K562 (cell line): ENCODE measurements at regions not wholly inside any gene's neighbourhood (a gene's known extent, or its start where the extent isn't known, plus 50 kb on each side); places are given as distances from the start of the nearest gene placed in this dataset.

Experiments
- ATAC-seq: fragments of 200-7000 bp; cut with Tn5 transposase; 3 replicates; pipeline ENCODE4 v1.9.1; 2020; ENCODE audit warnings: moderate library complexity
- BruUV-seq: library from RNA; stranded (reverse); fragments of 400-500 nt; replicated peaks from 2 replicates; lab custom pipeline; 2021; lab: Mats Ljungman, UMichigan
- CTCF ChIA-PET: fragments of 300-600 bp; formaldehyde crosslinking; extraction: SDS; loops from one replicate; lab custom pipeline; 2021; ENCODE audit warnings: low intra/inter-chr PET ratio; lab: Yijun Ruan, JAX
- POLR2A ChIA-PET: fragments of 300-600, 350-650 bp; sonication (Branson Sonifier 250); formaldehyde crosslinking; extraction: SDS; loops from one replicate; lab custom pipeline; 2021; ENCODE audit warnings: antibody characterized with exemption, inconsistent platforms; lab: Yijun Ruan, JAX
- DNase-seq, 4 experiments: peaks; one replicate each; pipeline versions ENCODE4 v3.0.0 to v3.0.0-alpha.2; 2011 to 2018; ENCODE audit warnings: low spot score in 3 of 4, mixed read lengths in 3 of 4; ENCODE audit errors: extremely low read depth in 1 of 4
- FAIRE-seq: peaks from 2 replicates; lab custom pipeline; 2011; peaks lifted over from hg19 to GRCh38; lab: Jason Lieb, UNC
- H2AFZ ChIP-seq: 2 replicates; pipeline ENCODE4 v1.6.0; 2011; ENCODE audit warnings: low read depth, low read length, control low read depth, inconsistent platforms
- H3K27ac ChIP-seq: fragments of 200-600 bp; 3 replicates; pipeline ENCODE4 v1.8.0; 2011; ENCODE audit warnings: low read depth, mild to moderate bottlenecking, control low read depth, inconsistent platforms, low read length, moderate library complexity, mixed read lengths; ENCODE audit errors: extremely low read depth
- H3K27me3 ChIP-seq, 2 experiments: fragments of 300-600 bp in 1 of 2; 2 replicates in 1 of 2; 3 replicates in 1 of 2; pipeline versions ENCODE4 v1.6.0 to v1.8.0; 2011; ENCODE audit warnings: inconsistent platforms in 2 of 2, low read length in 2 of 2, mild to moderate bottlenecking in 1 of 2, mixed read lengths in 1 of 2, moderate library complexity in 1 of 2; ENCODE audit not compliant: control insufficient read depth in 2 of 2, insufficient read depth in 2 of 2
- H3K36me3 ChIP-seq: fragments of 300-600 bp; 3 replicates; pipeline ENCODE4 v1.8.0; 2011; ENCODE audit warnings: mild to moderate bottlenecking, low read length, inconsistent platforms; ENCODE audit not compliant: control insufficient read depth, insufficient read depth
- H3K4me1 ChIP-seq, 2 experiments: fragments of 200-600 bp in 1 of 2; replicated peaks in 1 of 2; 2 replicates in 1 of 2; 3 replicates in 1 of 2; pipeline versions ENCODE4 v1.5.1 to v1.8.0; 2011; ENCODE audit warnings: inconsistent platforms in 2 of 2, low read length in 2 of 2, mild to moderate bottlenecking in 1 of 2, mixed read lengths in 1 of 2, moderate library complexity in 1 of 2; ENCODE audit not compliant: control insufficient read depth in 2 of 2, insufficient read depth in 2 of 2
- H3K4me2 ChIP-seq: 2 replicates; pipeline ENCODE4 v1.6.1; 2011; ENCODE audit warnings: low read length, control low read depth, inconsistent platforms, mixed read lengths; ENCODE audit not compliant: insufficient read depth
- H3K4me3 ChIP-seq: fragments of 200-600 bp; sonication (generic), shearing (Covaris generic); 2 replicates; pipeline ENCODE4 v1.5.1; 2016; ENCODE audit warnings: control low read depth, inconsistent platforms
- H3K79me2 ChIP-seq: fragments of 200-600 bp; 3 replicates; pipeline ENCODE4 v1.8.0; 2011; ENCODE audit warnings: low read length, inconsistent platforms; ENCODE audit not compliant: control insufficient read depth, insufficient read depth
- H3K9ac ChIP-seq, 2 experiments: 2 replicates each; pipeline versions ENCODE4 v1.6.0 to v1.6.1; 2011; ENCODE audit warnings: low read depth in 2 of 2, low read length in 2 of 2, control low read depth in 1 of 2, inconsistent platforms in 1 of 2, mild to moderate bottlenecking in 1 of 2, mixed read lengths in 1 of 2; ENCODE audit not compliant: insufficient read depth in 1 of 2
- H3K9me1 ChIP-seq: one replicate; pipeline ENCODE4 v1.6.0; 2011; ENCODE audit warnings: inconsistent platforms, mild to moderate bottlenecking, low read length, moderate library complexity; ENCODE audit not compliant: control insufficient read depth, insufficient read depth
- H3K9me3 ChIP-seq: replicated peaks from 2 replicates; pipeline ENCODE4 v1.5.1; 2011; ENCODE audit warnings: low read depth, low read length, inconsistent platforms; ENCODE audit not compliant: control insufficient read depth, insufficient read depth
- H4K20me1 ChIP-seq: replicated peaks from 2 replicates; pipeline ENCODE4 v1.6.1; 2011; ENCODE audit warnings: low read length, inconsistent platforms, mixed read lengths; ENCODE audit not compliant: control insufficient read depth, insufficient read depth
- BRD9 ChIP-seq: fragments of 450-650 bp; IDR thresholded peaks from 2 replicates; pipeline ENCODE4 v1.6.1; 2018; ENCODE audit warnings: low read depth; ENCODE audit not compliant: partially characterized antibody
- CSDE1 ChIP-seq, 2 experiments: fragments of 450-650 bp; IDR thresholded peaks; 2 replicates each; pipeline ENCODE4 v1.6.1; 2016; ENCODE audit warnings: mild to moderate bottlenecking in 1 of 2
- GABPB1 ChIP-seq: sonication (generic); formaldehyde crosslinking; IDR thresholded peaks from 2 replicates; pipeline ENCODE4 v1.8.0; 2022; ENCODE audit warnings: mild to moderate bottlenecking, missing genetic modification reagents
- JUN ChIP-seq, 2 experiments: sonication (generic) in 1 of 2; formaldehyde crosslinking in 1 of 2; IDR thresholded peaks; 2 replicates each; pipeline versions ENCODE4 v1.6.1 to v1.8.0; 2012 to 2022; ENCODE audit warnings: borderline replicate concordance in 2 of 2, mild to moderate bottlenecking in 2 of 2, improper control_type of control experiment in 1 of 2, low read depth in 1 of 2, low read length in 1 of 2, missing genetic modification reagents in 1 of 2
- NCOA6 ChIP-seq: fragments of 450-650 bp; IDR thresholded peaks from 2 replicates; pipeline ENCODE4 v1.6.1; 2017; ENCODE audit warnings: mild to moderate bottlenecking
- RBM15 ChIP-seq: fragments of 200-400 bp; formaldehyde crosslinking; IDR thresholded peaks from 2 replicates; pipeline ENCODE4 v1.6.1; 2018; ENCODE audit warnings: mild to moderate bottlenecking, low read length, moderate library complexity; ENCODE audit not compliant: insufficient read depth
- RBM34 ChIP-seq: fragments of 200-400 bp; formaldehyde crosslinking; IDR thresholded peaks from 2 replicates; pipeline ENCODE4 v1.6.1; 2018; ENCODE audit warnings: low read length, borderline replicate concordance; ENCODE audit not compliant: insufficient read depth
- RFX7 ChIP-seq: fragments of 250-450 bp; sonication (Bioruptor Pico); IDR thresholded peaks from 2 replicates; pipeline ENCODE4 v1.5.1; 2021; ENCODE audit warnings: mild to moderate bottlenecking
- ZBTB8A ChIP-seq: fragments of 450-650 bp; IDR thresholded peaks from 2 replicates; pipeline ENCODE4 v1.6.1; 2018; ENCODE audit warnings: mild to moderate bottlenecking, moderate library complexity; ENCODE audit not compliant: partially characterized antibody
- ZC3H8 ChIP-seq: fragments of 450-650 bp; IDR thresholded peaks from 2 replicates; pipeline ENCODE4 v1.6.1; 2017
- ZNF384 ChIP-seq: IDR thresholded peaks from 2 replicates; pipeline ENCODE4 v1.6.1; 2012; ENCODE audit warnings: low read depth, low read length, improper control_type of control experiment
- WGBS: fragments of 100-300 bp; shearing (Covaris generic); methylation state at CpG from one replicate; pipeline ENCODE4 v1.1.6; 2016; ENCODE audit warnings: low coverage, mixed read lengths; ENCODE audit not compliant: insufficient coverage; ENCODE audit errors: missing lambda C conversion rate; 5-methylcytosine and 5-hydroxymethylcytosine counted together
- in situ Hi-C: fragments of 300-500 bp; cut with MboI; formaldehyde crosslinking; loops from 4 replicates; pipeline ENCODE4 v1.15.0; 2018; ENCODE audit warnings: inconsistent platforms, mixed read lengths
- intact Hi-C: fragments of 100-400 bp; cut with micrococcal nuclease; formaldehyde crosslinking; loops from 2 replicates; pipeline ENCODE4 v1.14.2; 2022
- TF ChIP-seq, protein P1 (sequence below): sonication (generic); formaldehyde crosslinking; IDR thresholded peaks from 2 replicates; pipeline ENCODE4 v1.8.1; 2023; ENCODE audit warnings: mild to moderate bottlenecking, missing genetic modification reagents
- TF ChIP-seq, protein P2 (sequence below): fragments of 250-450 bp; sonication (Bioruptor Pico); IDR thresholded peaks from 2 replicates; pipeline ENCODE4 v1.8.0; 2022; ENCODE audit warnings: moderate library complexity, mild to moderate bottlenecking, inconsistent platforms
- TF ChIP-seq, protein P3 (sequence below): fragments of 250-450 bp; sonication (Bioruptor Pico); IDR thresholded peaks from 2 replicates; pipeline ENCODE4 v1.8.0; 2021; ENCODE audit warnings: moderate library complexity, mild to moderate bottlenecking, inconsistent platforms
- TF ChIP-seq, protein P4 (sequence below), 3 experiments: IDR thresholded peaks in 2 of 3; conservative IDR thresholded peaks in 1 of 3; 2 replicates each; pipeline ENCODE4 v1.5.1; 2011 to 2012; ENCODE audit warnings: low read length in 3 of 3, mild to moderate bottlenecking in 3 of 3, control low read depth in 2 of 3, improper control_type of control experiment in 1 of 3, inconsistent platforms in 1 of 3, low read depth in 1 of 3, mixed read lengths in 1 of 3, moderate library complexity in 1 of 3; ENCODE audit not compliant: insufficient read depth in 2 of 3

DNA sequence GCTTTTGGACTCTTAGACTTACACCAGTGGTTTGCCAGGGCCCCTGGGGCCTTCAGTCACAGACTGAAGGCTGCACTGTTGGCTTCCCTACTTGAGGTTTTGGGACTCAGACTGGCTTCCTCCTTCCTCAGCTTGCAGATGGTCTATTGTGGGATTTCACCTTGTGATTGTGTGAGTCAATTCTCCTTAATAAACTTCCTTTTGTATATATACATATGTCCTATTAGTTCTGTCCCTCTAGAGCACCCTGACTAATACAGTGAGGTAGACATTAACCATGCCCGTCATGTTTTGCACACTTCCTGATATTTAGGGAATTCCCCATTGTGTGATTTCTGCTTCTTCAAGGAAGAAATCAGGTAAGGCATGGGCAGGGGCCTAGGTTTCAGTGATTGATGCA, 147.8 kb upstream of the CA10 start:
- Histone ChIP-seq H3K79me2 (no peaks in the 10 kb centered on the region), H3K9me3 (no peaks in the 10 kb centered on the region), H3K9ac (no peak overlapping the region), H3K9me1 (no peaks in the 10 kb centered on the region), H3K27me3 (no peaks in the 10 kb centered on the region), H3K4me3 (no peak overlapping the region), H2AFZ (no peak overlapping the region), H3K36me3 (no peaks in the 10 kb centered on the region), H3K4me1 (no peaks in the 10 kb centered on the region), H3K4me2 (no peak overlapping the region), H3K27ac (no peak overlapping the region)
- FAIRE-seq (no peak), ATAC-seq (no peak), DNase-seq (no peak)
- ChIA-PET POLR2A (no interaction called here), CTCF (no interaction called here)
- intact Hi-C loops (no loop called here), in situ Hi-C loops (no loop called here)
- WGBS: 0% methylated on average over 1 of the region's 1 CpG
- no TSS peak for BruUV-seq
- no peak for TF ChIP-seq CSDE1 (IDR thresholded peaks at IDR 0.05)
- TF ChIP-seq ZBTB8A: no peak
- TF ChIP-seq, protein P1, sequence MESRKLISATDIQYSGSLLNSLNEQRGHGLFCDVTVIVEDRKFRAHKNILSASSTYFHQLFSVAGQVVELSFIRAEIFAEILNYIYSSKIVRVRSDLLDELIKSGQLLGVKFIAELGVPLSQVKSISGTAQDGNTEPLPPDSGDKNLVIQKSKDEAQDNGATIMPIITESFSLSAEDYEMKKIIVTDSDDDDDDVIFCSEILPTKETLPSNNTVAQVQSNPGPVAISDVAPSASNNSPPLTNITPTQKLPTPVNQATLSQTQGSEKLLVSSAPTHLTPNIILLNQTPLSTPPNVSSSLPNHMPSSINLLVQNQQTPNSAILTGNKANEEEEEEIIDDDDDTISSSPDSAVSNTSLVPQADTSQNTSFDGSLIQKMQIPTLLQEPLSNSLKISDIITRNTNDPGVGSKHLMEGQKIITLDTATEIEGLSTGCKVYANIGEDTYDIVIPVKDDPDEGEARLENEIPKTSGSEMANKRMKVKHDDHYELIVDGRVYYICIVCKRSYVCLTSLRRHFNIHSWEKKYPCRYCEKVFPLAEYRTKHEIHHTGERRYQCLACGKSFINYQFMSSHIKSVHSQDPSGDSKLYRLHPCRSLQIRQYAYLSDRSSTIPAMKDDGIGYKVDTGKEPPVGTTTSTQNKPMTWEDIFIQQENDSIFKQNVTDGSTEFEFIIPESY (CRISPR knock-in tag): no peak
- TF ChIP-seq, protein P2, sequence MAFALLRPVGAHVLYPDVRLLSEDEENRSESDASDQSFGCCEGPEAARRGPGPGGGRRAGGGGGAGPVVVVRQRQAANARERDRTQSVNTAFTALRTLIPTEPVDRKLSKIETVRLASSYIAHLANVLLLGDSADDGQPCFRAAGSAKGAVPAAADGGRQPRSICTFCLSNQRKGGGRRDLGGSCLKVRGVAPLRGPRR (CRISPR knock-in tag): no peak
- no peak for TF ChIP-seq GABPB1 (CRISPR knock-in tag)
- TF ChIP-seq, protein P3, sequence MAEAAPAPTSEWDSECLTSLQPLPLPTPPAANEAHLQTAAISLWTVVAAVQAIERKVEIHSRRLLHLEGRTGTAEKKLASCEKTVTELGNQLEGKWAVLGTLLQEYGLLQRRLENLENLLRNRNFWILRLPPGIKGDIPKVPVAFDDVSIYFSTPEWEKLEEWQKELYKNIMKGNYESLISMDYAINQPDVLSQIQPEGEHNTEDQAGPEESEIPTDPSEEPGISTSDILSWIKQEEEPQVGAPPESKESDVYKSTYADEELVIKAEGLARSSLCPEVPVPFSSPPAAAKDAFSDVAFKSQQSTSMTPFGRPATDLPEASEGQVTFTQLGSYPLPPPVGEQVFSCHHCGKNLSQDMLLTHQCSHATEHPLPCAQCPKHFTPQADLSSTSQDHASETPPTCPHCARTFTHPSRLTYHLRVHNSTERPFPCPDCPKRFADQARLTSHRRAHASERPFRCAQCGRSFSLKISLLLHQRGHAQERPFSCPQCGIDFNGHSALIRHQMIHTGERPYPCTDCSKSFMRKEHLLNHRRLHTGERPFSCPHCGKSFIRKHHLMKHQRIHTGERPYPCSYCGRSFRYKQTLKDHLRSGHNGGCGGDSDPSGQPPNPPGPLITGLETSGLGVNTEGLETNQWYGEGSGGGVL: no peak
- no peak for TF ChIP-seq NCOA6
- no peak for TF ChIP-seq JUN (IDR thresholded peaks at IDR 0.05; ENCODE audit: borderline replicate concordance, low read depth, low read length)
- no peak for TF ChIP-seq JUN (CRISPR knock-in tag; IDR thresholded peaks at IDR 0.05; ENCODE audit: borderline replicate concordance)
- TF ChIP-seq RFX7: no peak
- TF ChIP-seq ZNF384: no peak
- no peak for TF ChIP-seq RBM34
- no peak for TF ChIP-seq RBM15
- TF ChIP-seq, protein P4, sequence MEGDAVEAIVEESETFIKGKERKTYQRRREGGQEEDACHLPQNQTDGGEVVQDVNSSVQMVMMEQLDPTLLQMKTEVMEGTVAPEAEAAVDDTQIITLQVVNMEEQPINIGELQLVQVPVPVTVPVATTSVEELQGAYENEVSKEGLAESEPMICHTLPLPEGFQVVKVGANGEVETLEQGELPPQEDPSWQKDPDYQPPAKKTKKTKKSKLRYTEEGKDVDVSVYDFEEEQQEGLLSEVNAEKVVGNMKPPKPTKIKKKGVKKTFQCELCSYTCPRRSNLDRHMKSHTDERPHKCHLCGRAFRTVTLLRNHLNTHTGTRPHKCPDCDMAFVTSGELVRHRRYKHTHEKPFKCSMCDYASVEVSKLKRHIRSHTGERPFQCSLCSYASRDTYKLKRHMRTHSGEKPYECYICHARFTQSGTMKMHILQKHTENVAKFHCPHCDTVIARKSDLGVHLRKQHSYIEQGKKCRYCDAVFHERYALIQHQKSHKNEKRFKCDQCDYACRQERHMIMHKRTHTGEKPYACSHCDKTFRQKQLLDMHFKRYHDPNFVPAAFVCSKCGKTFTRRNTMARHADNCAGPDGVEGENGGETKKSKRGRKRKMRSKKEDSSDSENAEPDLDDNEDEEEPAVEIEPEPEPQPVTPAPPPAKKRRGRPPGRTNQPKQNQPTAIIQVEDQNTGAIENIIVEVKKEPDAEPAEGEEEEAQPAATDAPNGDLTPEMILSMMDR (IDR thresholded peaks at IDR 0.05 in 2 of 3, conservative IDR thresholded peaks at IDR 0.05 in 1 of 3; ENCODE audit: insufficient read depth in 2 of 3, low read depth in 1 of 3, low read length in 3 of 3): no peak
- TF ChIP-seq ZC3H8: no peak
- no peak for TF ChIP-seq BRD9
- TF ChIP-seq, all 486 proteins: peak for 0
- no peaks in the 10 kb centered on the region for H4K20me1 ChIP-seq
